SKM-1 (cell line): ENCODE measurements at regions not wholly inside any gene's neighbourhood (a gene's known extent, or its start where the extent isn't known, plus 50 kb on each side); places are given as distances from the start of the nearest gene placed in this dataset.
"Not testable (repeated sequence)": the region's sequence is repeated elsewhere in the genome, so short reads cannot be mapped to it uniquely, and the experiment has no call there.

Experiments used
- DNase-seq: peaks from one replicate; lab custom pipeline; 2025; ENCODE audit not compliant: unreplicated experiment; lab: John Stamatoyannopoulos, UW

GRCh38 chr2:49342156-49342555, 187.8 kb upstream of the FSHR start:
- no peak for DNase-seq

GRCh38 chr2:49335546-49335945, 181.2 kb upstream of the FSHR start:
- no peak for DNase-seq

- no peak for DNase-seq
These were observed 178.1 kb upstream of the FSHR start for GRCh38 chr2:49332415-49332814.

GRCh38 chr2:49318531-49318930, 164.2 kb upstream of the FSHR start:
- no peak for DNase-seq

- no peak for DNase-seq
These were observed 155.1 kb upstream of the FSHR start for GRCh38 chr2:49309461-49309860.

GRCh38 chr2:49306925-49307324, 152.6 kb upstream of the FSHR start:
- DNase-seq = no peak

GRCh38 chr2:49298693-49299092, 144.4 kb upstream of the FSHR start:
- DNase-seq = not testable (repeated sequence)

GRCh38 chr2:49298230-49298629, 143.9 kb upstream of the FSHR start:
- DNase-seq = no peak

GRCh38 chr2:49296107-49296867, 142.0 kb upstream of the FSHR start:
- no peak for DNase-seq

GRCh38 chr2:49294225-49294624, 139.9 kb upstream of the FSHR start:
- DNase-seq = no peak

- no peak for DNase-seq
These were observed 137.3 kb upstream of the FSHR start for GRCh38 chr2:49291619-49292018.

GRCh38 chr2:49289711-49290110, 135.4 kb upstream of the FSHR start:
- DNase-seq = no peak

GRCh38 chr2:49288902-49289700, 134.8 kb upstream of the FSHR start:
- DNase-seq = no peak

- DNase-seq = no peak
These were observed 133.9 kb upstream of the FSHR start for GRCh38 chr2:49288113-49288705.

- DNase-seq = no peak
These were observed 132.4 kb upstream of the FSHR start for GRCh38 chr2:49286726-49287125.

- DNase-seq = no peak
These were observed 131.7 kb upstream of the FSHR start for GRCh38 chr2:49286045-49286444.

GRCh38 chr2:49278561-49278960, 124.2 kb upstream of the FSHR start:
- no peak for DNase-seq

GRCh38 chr2:49278141-49278540, 123.8 kb upstream of the FSHR start:
- no peak for DNase-seq

GRCh38 chr2:49271060-49271606, 116.8 kb upstream of the FSHR start:
- DNase-seq = no peak

GRCh38 chr2:49270091-49270490, 115.8 kb upstream of the FSHR start:
- DNase-seq = no peak

- DNase-seq = no peak
These were observed 111.2 kb upstream of the FSHR start for GRCh38 chr2:49265471-49265870.
